Stimulated activated CD8-positive, alpha-beta memory T cell treated with anti-CD3 and anti-CD28 coated beads, Interleukin-4, amount 100 ng/mL, for 24 hours (primary cell): ENCODE measurements at regions not wholly inside any gene's neighbourhood (a gene's known extent, or its start where the extent isn't known, plus 50 kb on each side); places are given as distances from the start of the nearest gene placed in this dataset.

ENCODE experiments used
- DNase-seq: peaks from one replicate; pipeline ENCODE4 v3.0.0-alpha.2; 2020; ENCODE audit warnings: low read depth

DNA sequence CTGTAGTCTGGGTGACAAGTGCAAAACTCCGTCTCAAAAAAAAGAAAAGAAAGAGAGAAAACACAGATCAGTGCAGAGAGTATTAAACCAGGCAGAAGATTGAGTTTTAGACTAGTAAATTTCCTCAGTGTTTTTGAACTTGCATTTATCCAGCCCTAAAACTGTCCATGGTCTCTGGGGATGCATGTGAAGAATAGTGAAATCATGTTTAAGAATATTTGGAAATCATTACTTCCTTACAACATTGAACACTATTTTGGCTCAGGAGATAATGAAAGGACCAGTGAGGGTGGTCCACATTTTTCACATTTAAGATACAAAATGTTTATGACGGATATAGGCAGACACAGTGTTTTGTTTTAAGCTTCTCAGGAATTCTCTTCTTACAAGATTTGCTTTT, 195.8 kb upstream of the RASGEF1B start:
- no peak for DNase-seq

- no peak for DNase-seq
Measured at GRCh38 chr4:81666491-81666890, 194.8 kb upstream of the RASGEF1B start.

DNA sequence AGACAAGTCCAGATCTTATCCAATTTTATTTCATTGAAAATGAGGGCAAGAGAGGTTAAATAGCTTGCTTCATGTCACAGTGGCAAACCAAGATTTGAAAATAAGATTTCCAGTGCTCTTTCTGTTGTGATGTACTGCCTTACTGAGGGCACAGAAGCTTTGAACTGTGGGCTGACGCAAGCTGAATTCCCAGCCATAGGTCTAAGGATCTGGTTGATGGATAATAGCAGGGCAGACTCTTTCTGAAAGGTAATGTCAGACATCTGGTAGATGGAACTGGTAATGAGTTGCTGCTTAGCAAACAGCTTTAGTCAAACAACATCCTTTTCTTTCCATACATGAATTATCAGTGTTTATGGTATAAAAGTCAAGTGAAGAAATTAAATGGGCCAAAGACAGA, 193.9 kb upstream of the RASGEF1B start:
- DNase-seq: no peak

DNA sequence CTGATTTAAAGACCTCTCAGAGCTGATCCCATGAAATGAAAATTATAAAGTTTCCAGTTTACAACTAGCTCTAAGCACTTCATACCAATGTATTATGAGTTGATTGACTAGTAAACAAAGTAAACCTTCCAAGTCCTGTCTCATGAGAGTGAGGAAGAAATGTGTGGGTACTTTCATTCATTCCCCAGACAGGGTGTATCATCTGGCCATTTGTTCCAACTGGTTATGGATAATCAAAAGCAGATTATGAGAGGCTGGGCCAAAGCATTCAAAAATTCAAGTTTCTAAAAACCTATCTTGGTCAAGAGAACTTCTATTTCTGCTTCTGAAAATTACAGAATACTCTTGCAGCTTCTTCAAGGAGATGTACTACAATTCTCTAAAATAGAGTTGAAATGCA, 193.3 kb upstream of the RASGEF1B start:
- DNase-seq: no peak

DNA sequence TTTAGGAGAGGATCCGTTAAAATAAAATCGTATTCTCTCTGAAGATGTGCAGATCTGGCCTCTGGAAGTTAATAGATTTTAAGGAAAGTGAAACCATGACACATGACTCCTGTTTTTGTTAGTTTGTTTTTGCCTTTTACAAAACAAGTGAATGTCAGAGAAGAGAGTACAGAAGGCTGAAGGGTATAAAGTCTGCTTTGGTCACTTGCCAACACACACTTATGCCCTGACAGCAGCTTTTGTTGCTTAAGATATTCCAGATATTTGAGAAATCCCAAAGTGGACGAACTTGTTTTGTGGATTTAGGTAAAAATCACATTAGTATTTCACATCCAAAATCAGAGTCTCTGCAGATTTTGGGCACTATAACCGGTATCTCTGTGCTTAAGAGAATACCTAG, 192.4 kb upstream of the RASGEF1B start:
- no peak for DNase-seq

- no peak for DNase-seq
Measured at GRCh38 chr4:81663368-81663767, 191.7 kb upstream of the RASGEF1B start.

- no peak for DNase-seq
Measured at GRCh38 chr4:81659051-81659450, 187.3 kb upstream of the RASGEF1B start.

DNA sequence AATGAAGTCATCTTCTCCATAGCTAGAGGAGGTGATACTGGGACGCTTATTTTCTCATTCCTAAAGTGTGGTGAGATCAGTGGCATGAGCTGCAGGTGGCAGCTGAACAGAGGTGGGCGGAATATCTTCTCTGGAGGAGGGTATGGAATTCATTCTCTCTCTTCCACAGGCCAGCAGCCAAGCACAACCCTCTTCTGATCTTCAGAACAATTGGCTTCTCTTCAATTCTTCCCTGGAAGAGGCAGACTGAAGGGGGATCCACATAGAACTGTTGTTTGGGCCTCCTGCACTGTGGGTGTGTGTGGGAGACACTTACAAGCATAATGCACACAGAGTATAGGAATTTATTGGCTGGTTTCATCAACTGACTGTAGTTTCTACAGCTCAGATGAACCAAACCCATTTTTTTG, 180.4 kb upstream of the RASGEF1B start:
- no peak for DNase-seq

DNA sequence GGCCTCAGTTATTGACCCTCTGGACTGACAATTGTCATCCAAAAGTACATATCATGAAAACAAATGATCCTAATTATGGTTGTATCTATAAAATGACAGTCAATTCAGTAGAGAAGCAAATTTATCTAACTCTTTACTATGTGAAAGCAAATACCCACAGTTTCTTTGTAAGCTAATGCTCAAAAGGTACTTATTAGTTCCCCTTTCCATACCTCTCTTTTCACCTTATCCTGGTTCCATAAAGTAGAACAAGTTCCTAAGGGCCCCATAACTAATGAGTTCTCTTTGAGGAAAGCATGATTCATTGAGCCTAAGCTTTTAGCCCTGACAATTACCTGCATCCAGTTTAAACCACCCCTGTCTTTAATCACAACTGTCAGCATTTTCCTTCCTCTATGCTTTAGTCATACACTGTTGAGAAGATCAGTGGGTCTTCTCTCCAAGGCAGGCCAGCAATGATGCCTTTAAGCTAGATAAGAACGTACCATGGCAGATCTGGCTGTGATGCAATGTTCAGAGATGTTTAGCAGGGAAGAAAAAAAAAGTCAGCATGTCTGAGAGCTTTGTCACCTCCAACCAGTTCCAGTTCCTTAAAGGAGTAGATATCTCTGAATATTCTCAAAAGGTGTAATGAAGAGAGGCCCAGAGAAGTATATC, 179.7 kb upstream of the RASGEF1B start:
- no peak for DNase-seq

GRCh38 chr4:81650606-81651242, 179.0 kb upstream of the RASGEF1B start:
- DNase-seq: no peak

DNA sequence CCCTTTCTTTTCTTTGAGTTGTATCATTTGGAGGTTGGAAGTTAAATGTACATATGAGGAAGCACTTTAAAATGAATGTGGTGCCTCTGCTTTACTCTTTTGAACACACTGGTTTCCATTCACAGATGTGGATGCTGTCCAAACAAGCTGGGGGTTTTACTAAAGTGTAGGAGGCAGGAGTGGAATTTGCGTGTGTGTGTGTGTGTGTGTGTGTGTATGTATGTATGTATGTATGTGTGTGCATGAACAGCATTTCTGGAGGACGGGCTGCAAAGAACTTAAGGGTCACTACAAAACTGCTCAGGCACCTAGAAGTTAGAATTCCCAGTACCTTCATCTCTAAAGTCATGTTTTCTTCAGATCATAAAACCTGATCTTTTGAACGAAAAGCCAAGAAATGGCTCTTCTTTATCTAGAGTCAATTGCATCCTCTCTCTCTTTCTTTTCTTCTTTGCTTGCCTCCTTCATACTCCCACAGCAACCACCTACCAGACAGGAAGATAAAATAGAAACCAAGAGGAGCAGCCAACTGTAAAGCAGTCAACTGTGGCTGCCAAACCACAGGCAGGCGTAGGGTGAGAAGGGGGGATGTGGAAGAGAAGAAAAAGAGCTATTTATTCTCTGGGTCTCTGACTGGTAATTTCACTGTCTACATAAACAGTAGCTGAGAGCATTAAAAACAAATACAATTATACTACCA, 177.0 kb upstream of the RASGEF1B start:
- DNase-seq: peak; percentile 36

GRCh38 chr4:81647388-81647787, 175.7 kb upstream of the RASGEF1B start:
- DNase-seq: no peak

DNA sequence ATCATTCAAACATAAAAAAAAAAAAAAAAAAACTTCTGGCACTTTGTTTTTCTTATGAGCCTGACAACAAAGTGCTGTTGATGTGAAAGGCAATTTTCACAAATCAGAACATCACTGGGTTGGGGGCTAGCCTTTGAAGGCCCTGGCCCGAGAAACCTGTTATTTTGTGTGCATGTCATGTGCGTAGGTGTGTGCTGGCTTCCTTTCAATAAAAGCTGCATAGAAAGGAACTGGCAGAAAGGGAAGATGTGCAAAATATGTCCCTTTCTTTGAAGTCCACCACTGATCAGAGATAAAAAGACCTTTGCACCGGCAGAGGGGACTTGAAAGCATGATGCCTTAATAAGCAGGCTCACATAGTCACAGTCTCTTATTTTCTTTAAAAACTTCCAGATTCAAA, 170.8 kb upstream of the RASGEF1B start:
- no peak for DNase-seq

- no peak for DNase-seq
Measured at GRCh38 chr4:81639248-81639647, 167.5 kb upstream of the RASGEF1B start.

- DNase-seq: no peak
Measured at GRCh38 chr4:81638698-81639097, 167.0 kb upstream of the RASGEF1B start.

DNA sequence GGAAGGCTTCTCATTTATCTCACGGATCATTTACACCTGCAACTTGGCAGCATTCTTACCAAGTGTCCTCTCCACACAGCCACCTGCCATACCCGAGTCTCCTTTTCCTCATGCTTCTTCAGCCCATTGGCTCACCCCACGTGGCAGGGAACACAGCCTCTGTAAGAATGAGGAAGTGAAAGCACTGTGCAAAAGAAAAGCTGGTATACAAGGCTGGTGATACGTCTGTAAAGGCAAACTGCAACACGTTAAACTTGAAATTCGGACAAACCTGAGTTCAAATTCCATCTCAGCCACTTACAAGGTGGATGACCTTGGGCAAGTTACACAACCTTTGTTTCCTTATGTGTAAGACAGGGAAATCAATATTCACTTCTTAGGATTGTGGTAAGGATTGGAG, 164.0 kb upstream of the RASGEF1B start:
- no peak for DNase-seq

DNA sequence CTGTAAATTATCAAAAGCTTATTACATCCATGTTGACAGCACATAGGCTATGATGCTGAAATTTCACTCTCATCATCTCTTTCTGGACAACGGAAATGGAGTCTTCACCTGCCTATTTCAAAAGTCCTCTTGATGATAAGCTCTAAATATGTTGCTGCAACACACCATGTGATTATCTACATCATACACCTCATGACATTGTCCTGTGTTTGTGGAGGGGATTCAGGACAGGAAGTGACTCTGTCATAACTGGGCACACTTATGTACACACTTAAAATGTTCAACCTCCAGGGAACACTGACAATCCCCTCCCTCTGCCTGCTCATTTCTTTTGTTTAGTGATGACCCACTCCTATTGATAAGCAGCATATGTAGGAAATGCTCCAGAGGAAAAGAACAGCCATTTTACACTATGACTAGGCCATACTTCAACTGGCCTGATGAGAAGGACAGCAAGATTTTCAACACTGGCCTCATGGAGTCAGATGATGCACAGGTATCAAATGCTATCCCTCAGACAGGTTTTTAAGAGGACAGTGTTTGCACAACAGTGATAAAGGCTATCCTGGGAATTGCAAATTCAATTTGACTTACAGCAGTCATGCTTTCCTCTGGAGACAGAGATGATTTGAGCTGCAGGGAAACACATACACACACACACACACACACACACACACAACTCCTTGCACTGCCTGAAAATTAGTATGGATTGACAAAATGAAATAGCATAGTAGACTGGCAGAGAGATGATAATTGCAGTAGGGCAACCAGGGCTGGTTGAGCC, 163.3 kb upstream of the RASGEF1B start:
- no peak for DNase-seq

- no peak for DNase-seq
Measured at GRCh38 chr4:81634165-81634564, 162.5 kb upstream of the RASGEF1B start.

DNA sequence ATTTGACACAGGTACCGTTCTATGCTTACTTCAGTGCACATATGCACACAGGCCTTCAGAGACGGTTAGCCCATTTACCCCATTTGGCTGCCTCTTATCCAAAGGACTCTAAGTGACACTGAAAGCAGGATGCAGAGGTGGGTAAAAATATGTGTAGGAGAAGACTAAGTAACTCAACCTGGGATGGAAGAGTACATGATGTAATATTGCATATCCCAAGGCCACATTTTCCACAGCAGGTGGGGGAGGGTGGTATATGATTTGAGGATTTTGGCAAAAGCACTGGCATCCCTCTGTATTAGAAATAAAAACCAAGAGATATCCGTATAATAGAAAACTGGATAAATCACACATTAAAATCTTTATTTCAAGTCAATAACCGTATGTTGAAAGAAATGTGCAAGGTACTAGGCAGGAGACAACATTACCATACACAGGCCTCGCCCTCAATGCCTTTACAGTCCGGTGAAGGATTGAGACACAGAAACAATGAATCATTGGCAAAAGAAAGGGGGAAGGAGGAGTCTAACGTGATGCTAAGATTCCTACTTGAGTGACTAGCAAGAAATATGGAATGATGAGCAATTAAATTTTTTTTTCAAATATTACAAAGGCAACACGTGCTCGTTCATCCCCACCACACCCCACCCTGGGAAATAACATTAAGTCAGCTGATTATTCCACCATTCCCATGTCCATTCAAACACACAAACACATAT, 161.0 kb upstream of the RASGEF1B start:
- DNase-seq: no peak

DNA sequence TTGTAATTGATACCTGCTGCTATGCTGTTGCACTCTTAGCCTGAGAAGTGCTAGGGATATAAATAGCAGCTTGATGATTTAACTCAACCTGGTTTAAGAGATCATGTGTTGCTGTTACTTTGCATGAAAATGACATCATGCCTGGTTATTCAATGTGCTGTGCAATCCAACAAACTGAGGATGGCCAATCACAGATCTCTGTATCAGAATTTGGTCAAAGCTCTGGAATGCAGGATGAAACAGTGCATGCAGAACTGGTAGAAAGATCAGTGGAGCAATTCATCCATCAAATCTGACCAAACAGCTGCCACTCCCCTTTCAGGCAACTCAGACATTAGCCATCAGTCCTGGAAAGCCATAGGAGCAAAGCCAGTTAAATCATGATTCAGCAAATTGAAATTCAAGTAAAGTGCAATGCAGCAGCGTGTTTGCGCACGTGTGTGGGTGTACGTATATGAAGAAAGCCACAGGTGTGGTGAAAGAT, 160.3 kb upstream of the RASGEF1B start:
- no peak for DNase-seq

GRCh38 chr4:81629366-81629765, 157.7 kb upstream of the RASGEF1B start:
- no peak for DNase-seq

DNA sequence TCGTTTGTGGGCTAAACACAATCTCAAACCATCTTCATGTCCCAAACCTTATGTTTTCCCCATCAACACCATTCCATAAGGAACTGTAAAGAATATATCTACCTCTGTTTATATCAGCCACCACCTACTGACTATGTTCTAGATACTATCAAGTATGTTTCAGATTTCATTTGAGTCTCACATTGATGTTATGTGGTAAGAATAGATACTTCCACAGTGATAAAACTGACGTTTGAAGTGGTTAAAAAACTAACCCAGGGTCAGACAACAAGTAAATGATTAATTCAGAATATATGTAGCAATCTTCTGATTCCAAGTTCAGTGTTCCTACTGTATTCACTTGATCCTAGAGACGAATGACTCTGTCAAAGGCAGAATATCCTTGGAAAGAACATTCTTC, 156.8 kb upstream of the RASGEF1B start:
- DNase-seq: no peak
